GM18502 (cell line): ENCODE measurements at regions not wholly inside any gene's neighbourhood (a gene's known extent, or its start where the extent isn't known, plus 50 kb on each side); places are given as distances from the start of the nearest gene placed in this dataset.
"Not testable (repeated sequence)": the region's sequence is repeated elsewhere in the genome, so short reads cannot be mapped to it uniquely, and the experiment has no call there.

Experiments used
- ATAC-seq: cut with Tn5 transposase; IDR thresholded peaks from one replicate; pipeline ENCODE4 v1.9.1; 2021; ENCODE audit warnings: mild to moderate bottlenecking; ENCODE audit not compliant: unreplicated experiment, poor library complexity

DNA sequence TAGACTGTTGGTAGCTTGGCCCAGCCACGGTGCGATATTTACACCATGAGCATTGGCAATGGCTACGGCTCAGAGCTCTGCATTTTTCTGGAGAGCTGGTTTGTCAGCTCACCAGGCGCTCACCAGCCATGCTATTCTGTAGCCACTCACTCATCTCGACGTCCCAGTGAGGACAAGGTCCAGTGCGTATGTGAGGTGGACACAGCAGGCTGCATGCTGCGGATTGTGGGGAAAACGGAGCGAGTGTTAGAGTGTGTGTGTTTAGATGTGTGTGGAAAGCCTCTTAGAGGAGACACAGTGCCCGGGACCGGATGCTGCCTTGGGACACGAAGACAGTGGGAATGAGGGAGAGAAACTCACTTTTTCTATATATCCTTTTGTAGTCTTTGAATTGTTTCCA, 103.7 kb downstream of the PLXNA1 start:
- ATAC-seq: not testable (repeated sequence)

GRCh38 chr3:127087441-127087840, 104.5 kb downstream of the PLXNA1 start:
- ATAC-seq: no peak

GRCh38 chr3:127088511-127089351, 104.2 kb upstream of the PRR23E start:
- ATAC-seq: no peak

GRCh38 chr3:127089486-127090145, 103.3 kb upstream of the PRR23E start:
- ATAC-seq: no peak

- ATAC-seq: no peak
These were observed 102.4 kb upstream of the PRR23E start for GRCh38 chr3:127090218-127091160.

GRCh38 chr3:127091376-127091775, 101.6 kb upstream of the PRR23E start:
- no peak for ATAC-seq

DNA sequence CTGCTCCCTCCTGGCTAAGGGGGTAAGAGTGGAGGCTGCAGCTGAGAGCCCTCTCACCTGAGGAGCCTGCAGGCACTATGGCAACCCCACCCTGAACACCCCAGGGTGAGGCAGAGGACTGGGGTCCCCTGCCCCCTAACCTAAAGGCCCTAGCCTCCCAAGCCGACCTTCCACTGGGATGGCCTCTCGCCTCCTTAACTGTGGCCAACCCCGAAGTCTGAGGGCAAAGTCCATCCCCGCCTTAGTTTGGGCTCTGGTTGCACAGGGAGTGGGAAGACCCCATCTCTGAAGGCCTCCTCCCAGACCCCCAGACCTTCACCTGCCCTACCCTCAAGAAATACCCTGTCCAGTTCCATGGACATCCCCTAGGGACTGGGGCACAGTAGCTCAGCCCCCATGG, 100.6 kb upstream of the PRR23E start:
- no peak for ATAC-seq

DNA sequence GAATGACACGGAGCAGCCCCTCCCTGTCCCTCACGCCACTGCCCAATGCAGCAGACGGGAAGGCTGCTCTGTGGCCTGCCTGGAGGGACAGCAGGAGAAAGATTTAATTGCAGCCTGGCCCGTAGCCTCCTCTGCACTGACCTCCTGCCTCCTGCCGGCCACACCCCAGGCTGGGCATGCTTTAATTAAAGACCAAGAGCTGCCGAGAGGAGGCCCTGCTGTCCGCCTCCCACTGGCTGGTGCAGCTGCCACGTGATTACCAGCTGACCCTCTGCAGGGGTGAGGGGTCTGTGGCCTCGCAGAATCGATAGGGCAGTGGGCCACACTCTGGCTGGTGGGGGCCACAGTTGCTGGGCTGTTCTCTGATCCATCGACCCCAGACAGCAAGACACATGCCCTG, 100.2 kb upstream of the PRR23E start:
- ATAC-seq: no peak

DNA sequence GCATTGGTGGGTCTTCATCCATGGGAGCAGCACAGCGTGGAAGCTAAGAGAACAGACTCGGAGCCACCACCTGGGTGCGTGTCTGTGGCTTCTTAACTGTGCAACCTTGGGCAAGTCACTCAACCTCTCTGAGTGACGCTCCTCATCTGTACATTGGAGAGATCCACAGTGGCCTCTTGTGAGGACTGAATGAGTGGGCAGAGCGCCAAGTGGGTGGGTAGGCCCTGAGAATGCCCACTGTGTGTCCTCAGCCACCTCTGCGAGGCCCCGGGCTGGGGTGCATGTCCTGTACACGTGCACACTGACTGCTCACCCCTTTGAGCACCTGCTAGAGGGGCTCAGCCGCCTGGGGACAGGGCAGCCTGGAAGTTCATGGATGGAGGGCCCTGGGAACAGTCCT, 99.6 kb upstream of the PRR23E start:
- ATAC-seq: no peak

DNA sequence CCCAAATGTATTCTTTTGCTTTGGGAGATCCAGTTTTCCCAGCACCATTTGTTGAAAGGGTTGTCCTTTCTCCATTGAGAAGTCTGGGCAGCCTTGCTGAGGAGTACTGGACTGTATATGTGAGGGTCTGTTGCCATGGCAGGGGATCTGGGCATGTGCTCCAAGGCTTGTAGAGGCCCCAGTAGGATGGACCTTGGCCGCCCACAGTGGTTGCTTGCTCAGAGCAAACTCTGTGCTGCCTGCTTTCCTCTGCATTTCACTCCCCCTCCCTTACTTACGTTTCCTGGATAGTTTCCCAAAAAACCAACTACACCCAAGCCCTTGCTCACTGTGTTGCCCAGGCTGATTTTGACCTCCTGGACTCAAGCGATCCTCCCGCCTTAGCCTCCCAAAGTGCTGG, 97.2 kb upstream of the PRR23E start:
- ATAC-seq: no peak

- ATAC-seq: no peak
These were observed 96.5 kb upstream of the PRR23E start for GRCh38 chr3:127096256-127097071.

GRCh38 chr3:127097072-127097405, 95.9 kb upstream of the PRR23E start:
- no peak for ATAC-seq

- ATAC-seq: no peak
These were observed 95.5 kb upstream of the PRR23E start for GRCh38 chr3:127097481-127097880.

- no peak for ATAC-seq
These were observed 92.9 kb upstream of the PRR23E start for GRCh38 chr3:127099982-127100381.

- no peak for ATAC-seq
These were observed 92.2 kb upstream of the PRR23E start for GRCh38 chr3:127100459-127101410.

GRCh38 chr3:127101411-127102187, 91.3 kb upstream of the PRR23E start:
- ATAC-seq: no peak

- ATAC-seq: no peak
These were observed 90.8 kb upstream of the PRR23E start for GRCh38 chr3:127102188-127102520.

- ATAC-seq: no peak
These were observed 90.3 kb upstream of the PRR23E start for GRCh38 chr3:127102587-127102986.
